GM11168 (cell line): ENCODE measurements at regions not wholly inside any gene's neighbourhood (a gene's known extent, or its start where the extent isn't known, plus 50 kb on each side); places are given as distances from the start of the nearest gene placed in this dataset.

Experiments
- in situ Hi-C: fragments of 300-500 bp; cut with MboI; formaldehyde crosslinking; loops from one replicate; pipeline ENCODE4 v1.12.0; 2022; ENCODE audit warnings: low sequenced_read_pairs; ENCODE audit not compliant: unreplicated experiment

GRCh38 chr17:27239584-27239983 lies 54.3 kb upstream of the WSB1 start:
- in situ Hi-C loops = no loop called here

- in situ Hi-C loops = loop anchor here (10.0 kb wide), 1 partner anchor 105 kb away; no protein-coding TSS in a partner anchor
Measured at GRCh38 chr17:27240086-27240801, 53.7 kb upstream of the WSB1 start.

GRCh38 chr17:27240802-27241155 lies 53.1 kb upstream of the WSB1 start:
- in situ Hi-C loops = loop anchor here (10.0 kb wide), 1 partner anchor 104 kb away; no protein-coding TSS in a partner anchor

GRCh38 chr17:27241346-27241946 lies 52.5 kb upstream of the WSB1 start:
- in situ Hi-C loops = loop anchor here (10.0 kb wide), 1 partner anchor 103 kb away; no protein-coding TSS in a partner anchor

GRCh38 chr17:27242951-27243350 lies 51.0 kb upstream of the WSB1 start:
- in situ Hi-C loops = loop anchor here (10.0 kb wide), 1 partner anchor 102 kb away; no protein-coding TSS in a partner anchor

- in situ Hi-C loops = loop anchor here (10.0 kb wide), 1 partner anchor 101 kb away; no protein-coding TSS in a partner anchor
Measured at GRCh38 chr17:27244011-27244410, 49.9 kb upstream of the WSB1 start.
